ENCODE measurements at regions not wholly inside any gene's neighbourhood (a gene's known extent, or its start where the extent isn't known, plus 50 kb on each side); places are given as distances from the start of the nearest gene placed in this dataset.

DNA sequence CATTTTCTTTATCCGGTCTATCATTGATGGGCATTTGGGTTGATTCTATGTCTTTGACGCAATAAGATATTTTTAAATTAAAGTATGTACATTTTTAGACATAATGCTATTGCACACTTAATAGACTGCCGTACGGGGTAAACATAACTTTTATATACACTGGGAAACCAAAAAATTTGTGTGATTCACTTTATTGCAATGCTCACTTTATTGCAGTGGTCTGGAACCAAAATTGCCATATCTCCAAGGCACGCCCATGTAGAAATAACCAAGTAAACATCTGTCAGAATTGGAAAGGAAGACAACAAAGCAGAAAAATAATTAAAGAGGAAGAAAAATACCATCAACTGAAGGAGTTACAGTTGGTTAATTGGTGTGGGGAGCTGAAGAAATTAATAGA, 205.8 kb upstream of the CTAGE1 start:
- DNase-seq (ENCODE audit: low read depth) = no peak

GRCh38 chr18:22624176-22624575, 206.5 kb upstream of the CTAGE1 start:
- DNase-seq (ENCODE audit: low read depth) = no peak

GRCh38 chr18:22625406-22625805, 207.7 kb upstream of the CTAGE1 start:
- DNase-seq (ENCODE audit: low read depth) = no peak

- DNase-seq (ENCODE audit: low read depth) = no peak
Observed at GRCh38 chr18:22626771-22627170, 209.1 kb upstream of the CTAGE1 start.

GRCh38 chr18:22627506-22627905, 209.8 kb upstream of the CTAGE1 start:
- no peak for DNase-seq (ENCODE audit: low read depth)

DNA sequence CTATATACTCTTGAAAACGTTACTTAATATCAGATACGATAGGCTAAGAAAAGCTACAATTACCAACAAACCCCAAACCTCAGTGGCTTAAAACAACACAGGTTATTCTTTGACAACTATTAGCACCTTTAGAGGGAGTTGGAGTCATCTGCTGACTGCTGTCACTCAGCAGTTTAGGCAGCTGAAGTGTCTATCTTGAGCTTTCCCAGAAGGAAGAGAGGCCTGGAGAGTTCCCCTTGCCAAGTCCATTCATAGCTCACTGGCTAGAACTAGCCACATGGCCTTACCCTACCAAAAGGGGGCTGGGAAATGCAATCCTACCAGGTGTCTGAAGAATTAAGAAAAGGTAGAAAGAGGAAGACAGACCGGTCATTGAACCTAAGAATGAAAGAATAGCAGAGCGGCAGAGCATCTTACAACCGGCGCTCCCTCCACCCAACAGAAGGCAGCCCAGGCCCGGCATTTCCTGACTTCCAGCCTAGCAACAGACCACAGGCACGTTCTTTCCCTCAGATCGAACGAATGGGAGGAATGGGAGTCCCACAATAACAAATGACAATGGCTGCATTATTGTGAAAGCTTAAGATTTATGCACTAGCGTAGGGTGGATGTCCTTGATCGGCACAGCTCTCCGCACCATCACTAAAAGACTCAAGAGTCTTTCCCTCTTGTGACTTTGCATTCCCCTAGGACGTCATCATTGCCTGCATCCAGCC, 211.2 kb upstream of the CTAGE1 start:
- no peak for DNase-seq (ENCODE audit: low read depth)

DNA sequence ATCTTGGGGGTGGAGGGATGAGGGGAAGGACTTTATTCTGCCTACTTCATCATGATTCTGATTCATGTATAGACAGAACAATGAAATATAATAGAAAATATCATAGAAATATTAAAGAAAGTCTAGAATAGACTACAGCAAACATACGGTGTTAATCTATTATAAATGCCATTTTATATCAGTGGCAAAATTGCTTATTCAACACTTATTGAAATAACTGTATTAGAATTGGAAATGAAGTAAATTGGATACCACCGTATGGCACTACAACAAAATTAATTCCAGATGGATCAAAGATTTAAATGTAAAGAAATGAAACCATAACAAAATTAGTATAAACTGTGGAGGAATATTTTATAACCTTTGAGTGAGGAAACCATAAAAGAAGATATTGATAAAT, 213.3 kb upstream of the CTAGE1 start:
- no peak for DNase-seq (ENCODE audit: low read depth)

DNA sequence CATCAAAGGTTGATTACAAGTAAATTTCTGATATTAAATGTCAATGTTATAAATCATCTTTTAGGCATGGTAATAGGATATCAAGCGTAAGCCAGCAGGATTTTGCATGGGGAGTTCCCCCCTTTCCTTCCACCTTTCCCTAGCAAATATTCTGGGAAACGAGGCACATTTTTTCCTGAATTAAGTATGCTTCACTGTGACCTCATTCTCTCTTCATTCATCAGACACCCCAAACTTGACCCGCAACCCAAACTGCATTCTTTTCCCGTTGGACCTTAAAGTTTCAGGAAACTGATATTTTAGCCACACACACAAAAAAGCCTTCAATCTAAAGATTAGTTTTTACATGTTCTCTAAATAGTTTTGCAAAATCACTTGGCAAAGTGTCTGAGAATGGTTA, 214.5 kb upstream of the CTAGE1 start:
- no peak for DNase-seq (ENCODE audit: low read depth)

DNA sequence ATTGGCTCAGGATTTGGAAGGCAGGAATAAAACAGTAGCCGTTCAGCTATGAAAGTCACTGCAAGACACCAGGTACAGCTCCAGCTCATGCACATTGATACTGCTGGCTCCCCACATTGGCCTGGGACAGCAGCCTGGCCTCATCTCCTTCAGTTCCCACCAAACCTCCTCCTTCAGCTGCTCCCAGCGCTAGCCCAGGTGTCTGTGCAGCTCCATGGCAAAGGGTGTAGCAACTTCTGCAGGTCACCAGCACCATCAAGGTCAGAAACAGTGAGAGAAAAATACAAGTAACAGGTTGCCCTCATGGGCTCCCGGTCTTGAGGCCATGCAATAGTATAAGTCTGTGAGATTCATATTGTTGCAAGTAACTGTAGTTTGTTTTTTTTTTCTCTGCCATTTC, 216.7 kb upstream of the CTAGE1 start:
- DNase-seq (ENCODE audit: low read depth) = no peak

- DNase-seq (ENCODE audit: low read depth) = peak; percentile 48
Observed at GRCh38 chr18:22637787-22638186, 220.1 kb upstream of the CTAGE1 start.

DNA sequence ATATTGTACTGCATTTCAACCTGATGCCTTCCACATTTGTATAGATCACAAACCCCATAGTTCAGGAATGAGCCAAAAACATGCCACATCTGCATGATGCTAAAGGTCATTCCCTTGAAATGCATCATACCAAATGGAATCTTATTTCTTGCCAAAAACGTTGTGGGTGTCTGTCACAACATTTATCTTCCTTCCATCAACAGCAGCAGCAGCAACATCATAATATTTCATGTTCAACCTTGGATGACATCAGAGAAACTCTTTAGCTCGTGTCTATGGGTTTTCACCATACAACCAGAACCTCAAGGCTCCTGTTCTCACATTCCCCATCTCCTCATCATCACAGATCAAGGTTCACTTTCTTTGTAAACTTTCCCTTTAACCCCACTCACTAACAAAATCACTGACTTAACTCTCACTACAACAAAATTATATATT, 221.3 kb upstream of the CTAGE1 start:
- peak; percentile 70 for DNase-seq (ENCODE audit: low read depth)

- peak; percentile 22 for DNase-seq (ENCODE audit: low read depth)
Observed at GRCh38 chr18:22639561-22639960, 221.8 kb upstream of the CTAGE1 start.

DNA sequence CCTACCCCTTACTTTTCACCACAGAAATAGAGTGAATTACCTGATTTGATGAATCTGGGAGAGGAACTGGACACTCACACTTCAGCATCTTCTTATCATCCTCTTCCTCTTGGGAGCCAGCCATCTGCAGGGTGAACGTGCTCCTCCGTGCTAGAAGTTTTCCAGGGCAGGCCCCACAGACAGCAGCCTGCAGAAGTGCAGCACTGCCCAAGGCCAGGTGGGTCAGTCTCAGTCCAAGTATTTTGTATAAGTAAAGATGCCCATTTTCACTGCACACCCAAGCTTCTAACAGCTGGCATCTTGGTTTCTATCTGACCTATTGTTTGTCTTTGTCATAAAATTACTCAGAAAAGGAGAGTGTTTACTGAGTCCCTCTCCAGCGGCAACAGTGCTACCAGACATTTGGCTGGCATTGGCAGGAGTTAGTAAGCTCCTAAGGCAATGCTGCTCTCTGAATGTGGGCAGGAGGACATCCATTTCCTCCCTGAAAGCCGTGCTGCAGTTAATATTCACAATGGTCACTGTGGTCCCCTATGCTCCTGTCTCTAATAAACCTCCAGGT, 222.6 kb upstream of the CTAGE1 start:
- peak; percentile 12 for DNase-seq (ENCODE audit: low read depth)

- DNase-seq (ENCODE audit: low read depth) = no peak
Observed at GRCh38 chr18:22641958-22642357, 224.2 kb upstream of the CTAGE1 start.

DNA sequence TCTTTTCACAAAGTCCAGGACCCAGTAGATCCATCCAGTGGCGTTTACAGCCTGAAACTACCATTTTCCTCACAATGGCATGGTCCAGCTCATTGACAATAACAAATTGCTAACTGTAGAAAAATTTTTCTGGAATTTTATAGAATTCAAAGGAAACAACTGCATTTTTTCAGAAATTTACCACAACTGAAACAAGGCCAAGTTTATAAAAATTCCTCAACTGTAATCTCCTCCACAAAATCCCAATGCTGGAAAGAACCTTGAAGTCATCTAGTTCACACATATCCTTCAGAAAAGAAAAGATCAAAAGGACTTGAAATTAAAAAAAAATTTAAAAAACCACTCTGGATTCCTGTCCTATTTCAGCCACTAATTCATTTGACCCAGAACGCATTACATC, 226.0 kb upstream of the CTAGE1 start:
- DNase-seq (ENCODE audit: low read depth) = no peak

GRCh38 chr18:22650247-22650646, 232.5 kb upstream of the CTAGE1 start:
- no peak for DNase-seq (ENCODE audit: low read depth)

DNA sequence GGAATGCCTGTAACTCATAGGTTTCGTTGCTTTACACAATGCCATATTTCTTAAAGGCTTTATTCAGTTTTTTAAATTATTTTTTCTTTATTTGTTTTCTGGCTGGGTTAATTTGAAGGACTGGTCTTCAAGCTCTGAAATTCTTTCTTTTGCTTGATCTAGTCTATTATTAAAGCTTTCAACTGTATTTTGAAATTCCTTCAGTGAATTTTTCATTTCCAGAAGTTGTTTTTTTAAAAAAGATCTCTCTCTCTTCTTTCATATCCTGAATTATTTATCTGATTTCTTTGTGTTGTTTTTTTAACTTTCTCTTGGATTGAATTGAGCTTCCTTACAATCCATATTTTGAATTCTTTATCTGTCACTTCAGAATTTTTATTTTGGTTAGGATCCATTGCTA, 239.9 kb upstream of the CTAGE1 start:
- DNase-seq (ENCODE audit: low read depth) = no peak

- no peak for DNase-seq (ENCODE audit: low read depth)
Observed at GRCh38 chr18:22658318-22658717, 240.6 kb upstream of the CTAGE1 start.

DNA sequence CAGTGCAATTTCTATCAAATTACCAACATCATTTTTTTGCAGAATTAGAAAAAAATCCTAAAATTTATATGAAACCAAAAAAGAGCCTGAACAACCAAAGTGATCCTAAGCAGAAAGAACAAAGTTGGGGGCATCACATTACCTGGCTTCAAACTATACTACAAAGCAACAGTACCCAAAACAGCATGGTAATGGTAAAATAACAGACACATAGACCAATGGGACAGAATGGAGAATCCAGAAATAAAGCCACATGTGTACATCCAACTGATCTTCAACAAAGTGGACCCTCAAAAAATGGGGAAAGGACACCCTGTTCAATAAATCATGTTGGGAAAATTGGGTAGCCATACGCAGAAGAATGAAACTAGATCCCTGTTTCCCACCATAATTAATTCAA, 245.7 kb upstream of the CTAGE1 start:
- DNase-seq (ENCODE audit: low read depth) = no peak

- no peak for DNase-seq (ENCODE audit: low read depth)
Observed at GRCh38 chr18:22666411-22666940, 248.8 kb upstream of the CTAGE1 start.

DNA sequence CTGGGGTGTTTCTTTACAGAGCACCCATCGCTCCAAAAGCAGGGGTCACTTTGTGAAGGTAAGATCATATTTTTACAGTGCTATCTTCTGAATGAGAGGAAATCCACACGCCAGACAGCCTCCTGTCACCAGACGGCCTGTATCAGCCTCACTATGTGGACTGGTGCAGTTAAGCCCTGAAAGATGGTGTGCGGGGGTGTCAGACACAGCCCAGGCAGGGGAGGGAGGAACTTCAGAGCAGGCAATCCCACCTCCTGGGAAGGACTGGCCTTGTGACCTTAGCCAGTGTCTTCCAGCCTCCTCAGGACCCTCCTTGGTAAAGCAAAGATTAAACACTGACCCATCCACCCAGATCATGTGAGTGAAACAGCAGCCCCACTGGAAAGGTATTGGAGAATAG, 249.4 kb upstream of the CTAGE1 start:
- DNase-seq (ENCODE audit: low read depth) = peak; percentile 12

GRCh38 chr18:22667616-22668422, 250.1 kb upstream of the CTAGE1 start:
- peak; percentile 93 for DNase-seq (ENCODE audit: low read depth)

GRCh38 chr18:22668496-22668895, 250.8 kb upstream of the CTAGE1 start:
- DNase-seq (ENCODE audit: low read depth) = peak; percentile 39

Measured in Daoy (cell line).